Loucy (cell line): ENCODE measurements at regions not wholly inside any gene's neighbourhood (a gene's known extent, or its start where the extent isn't known, plus 50 kb on each side); places are given as distances from the start of the nearest gene placed in this dataset.

Experiments used
- H2AFZ ChIP-seq: fragments of 200-600 bp; sonication (generic); 2 replicates; pipeline ENCODE4 v1.6.0; 2016; ENCODE audit warnings: antibody characterized with exemption, mild to moderate bottlenecking, low read length, moderate library complexity
- H3F3A ChIP-seq: fragments of 200-600 bp; 2 replicates; pipeline ENCODE4 v1.6.0; 2016; ENCODE audit warnings: antibody characterized with exemption, low read depth, mild to moderate bottlenecking
- H3K27me3 ChIP-seq: fragments of 200-600 bp; sonication (generic); 2 replicates; pipeline ENCODE4 v1.6.1; 2014; ENCODE audit warnings: low read length, mild to moderate bottlenecking; ENCODE audit not compliant: insufficient read depth, poor library complexity, severe bottlenecking
- H3K36me3 ChIP-seq: fragments of 200-600 bp; sonication (generic); 2 replicates; pipeline ENCODE4 v1.6.1; 2016; ENCODE audit warnings: low read length; ENCODE audit not compliant: insufficient read depth
- H3K4me1 ChIP-seq: fragments of 200-600 bp; sonication (generic); 2 replicates; pipeline ENCODE4 v1.5.1; 2014; ENCODE audit warnings: low read length, mild to moderate bottlenecking; ENCODE audit not compliant: insufficient read depth, poor library complexity, severe bottlenecking
- H3K4me2 ChIP-seq: fragments of 200-600 bp; sonication (generic); 2 replicates; pipeline ENCODE4 v1.6.0; 2014; ENCODE audit warnings: antibody characterized with exemption, low read length, low read depth, mild to moderate bottlenecking; ENCODE audit not compliant: poor library complexity, severe bottlenecking
- H3K4me3 ChIP-seq: fragments of 200-600 bp; sonication (generic); 2 replicates; pipeline ENCODE4 v1.5.1; 2014; ENCODE audit warnings: low read length, mild to moderate bottlenecking, mixed read lengths; ENCODE audit not compliant: poor library complexity, severe bottlenecking
- H3K79me2 ChIP-seq: fragments of 200-600 bp; sonication (generic); 2 replicates; pipeline ENCODE4 v1.6.1; 2014; ENCODE audit warnings: low read length; ENCODE audit not compliant: insufficient read depth
- H3K9ac ChIP-seq: fragments of 200-600 bp; sonication (generic); 2 replicates; pipeline ENCODE4 v1.6.0; 2014; ENCODE audit warnings: mild to moderate bottlenecking, low read depth, low read length, moderate library complexity; ENCODE audit not compliant: poor library complexity, severe bottlenecking
- H3K9me2 ChIP-seq: fragments of 200-600 bp; sonication (generic); replicated peaks from 2 replicates; pipeline ENCODE4 v1.6.1; 2016; ENCODE audit warnings: low read depth, low read length, mixed read lengths
- H3K9me3 ChIP-seq: fragments of 200-600 bp; sonication (generic); 2 replicates; pipeline ENCODE4 v1.6.1; 2014; ENCODE audit warnings: mild to moderate bottlenecking, antibody characterized with exemption, low read length, low read depth; ENCODE audit not compliant: insufficient read depth
- H4K20me1 ChIP-seq: fragments of 200-600 bp; sonication (generic); 2 replicates; pipeline ENCODE4 v1.6.0; 2014; ENCODE audit warnings: antibody characterized with exemption, low read length, mild to moderate bottlenecking; ENCODE audit not compliant: insufficient read depth, poor library complexity, severe bottlenecking
- CTCF ChIP-seq: fragments of 200-600 bp; sonication (generic); conservative IDR thresholded peaks from 2 replicates; pipeline ENCODE4 v1.5.1; 2014; ENCODE audit warnings: mild to moderate bottlenecking, antibody characterized with exemption, low read length
- EZH2phosphoT487 ChIP-seq: fragments of 200-600 bp; IDR thresholded peaks from 2 replicates; pipeline ENCODE4 v1.6.1; 2018; ENCODE audit warnings: antibody characterized with exemption, mild to moderate bottlenecking, moderate library complexity, borderline replicate concordance

DNA sequence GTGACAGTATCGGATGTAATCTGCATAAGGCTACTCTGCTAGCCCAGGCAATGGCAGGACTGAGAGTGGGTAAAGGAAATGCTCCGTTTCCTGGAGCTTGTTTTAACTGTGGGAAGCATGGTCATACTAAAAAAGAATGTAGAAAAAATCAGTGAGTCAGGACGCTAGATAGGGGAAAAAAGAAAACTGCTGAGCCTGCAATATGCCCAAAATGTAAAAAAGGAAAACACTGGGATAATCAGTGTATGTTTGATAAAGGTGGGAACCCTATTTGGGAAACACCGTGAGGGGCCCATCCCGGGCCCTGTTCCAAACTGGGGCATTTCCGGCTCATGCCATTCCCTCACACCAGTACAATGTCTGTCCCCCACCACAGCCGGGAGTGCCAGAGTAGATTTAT, 775.8 kb downstream of the ZPLD1 start:
- Histone ChIP-seq H3K9ac (no peak overlapping the region), H3K9me2 (no peaks in the 10 kb centered on the region), H3K9me3 (no peaks in the 10 kb centered on the region), H3K36me3 (no peaks in the 10 kb centered on the region), H3F3A (no peaks in the 10 kb centered on the region), H3K4me1 (no peaks in the 10 kb centered on the region), H4K20me1 (no peaks in the 10 kb centered on the region), H3K4me2 (no peak overlapping the region), H3K4me3 (no peak overlapping the region), H3K79me2 (no peaks in the 10 kb centered on the region), H3K27me3 (no peaks in the 10 kb centered on the region), H2AFZ (no peak overlapping the region)
- TF ChIP-seq EZH2phosphoT487, result no peak
- TF ChIP-seq CTCF, result no peak

GRCh38 chr3:103218146-103218545, 783.3 kb downstream of the ZPLD1 start:
- Histone ChIP-seq H3K27me3 (no peaks in the 10 kb centered on the region), H2AFZ (peak overlapping the region; percentile 91), H3K9me2 (no peaks in the 10 kb centered on the region), H3F3A (no peaks in the 10 kb centered on the region), H3K4me2 (peak overlapping the region; percentile 32), H3K4me1 (peaks cover 7% of the 10 kb centered on the region), H3K9me3 (no peaks in the 10 kb centered on the region), H4K20me1 (no peaks in the 10 kb centered on the region), H3K9ac (peak overlapping the region; percentile 30), H3K79me2 (no peaks in the 10 kb centered on the region), H3K4me3 (no peak overlapping the region), H3K36me3 (no peaks in the 10 kb centered on the region)
- TF ChIP-seq CTCF (no peak), EZH2phosphoT487 (no peak)

DNA sequence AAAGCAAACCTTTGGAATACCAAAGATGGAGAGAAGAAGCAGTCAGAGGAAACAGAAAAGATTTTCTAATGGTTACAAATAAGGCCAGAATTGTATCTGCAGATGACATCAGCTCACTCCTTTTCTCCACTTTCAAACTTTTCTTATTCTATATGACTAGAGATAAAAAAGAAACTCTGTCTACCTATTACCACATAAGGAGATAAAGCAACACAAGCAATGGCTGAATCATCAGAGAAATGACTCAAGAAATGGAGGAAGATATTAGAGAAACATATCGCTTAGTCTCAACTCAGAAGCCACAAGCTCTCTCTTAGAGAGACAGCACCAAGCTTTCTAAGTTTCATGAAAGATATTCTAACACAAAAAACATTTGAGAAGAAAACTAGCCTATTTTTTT, 784.0 kb downstream of the ZPLD1 start:
- H3K4me3 ChIP-seq, result no peak overlapping the region
- no peaks in the 10 kb centered on the region for H3K9me2 ChIP-seq
- no peaks in the 10 kb centered on the region for H3F3A ChIP-seq
- no peak for TF ChIP-seq CTCF
- no peak for TF ChIP-seq EZH2phosphoT487
- no peaks in the 10 kb centered on the region for H3K27me3 ChIP-seq
- no peaks in the 10 kb centered on the region for H3K9me3 ChIP-seq
- no peaks in the 10 kb centered on the region for H3K79me2 ChIP-seq
- H2AFZ ChIP-seq, result peak overlapping the region; percentile 91
- no peaks in the 10 kb centered on the region for H4K20me1 ChIP-seq
- H3K4me2 ChIP-seq, result no peak overlapping the region
- no peak overlapping the region for H3K9ac ChIP-seq
- peaks cover 7% of the 10 kb centered on the region for H3K4me1 ChIP-seq
- H3K36me3 ChIP-seq, result no peaks in the 10 kb centered on the region
